CD1c-positive myeloid dendritic cell (primary cell): ENCODE measurements at regions not wholly inside any gene's neighbourhood (a gene's known extent, or its start where the extent isn't known, plus 50 kb on each side); places are given as distances from the start of the nearest gene placed in this dataset.

ENCODE experiments used
- DNase-seq: peaks from one replicate; pipeline ENCODE4 v3.0.0-alpha.2; 2016; ENCODE audit errors: extremely low spot score

- no peak for DNase-seq
Observed at GRCh38 chr2:21281791-21282514, 158.2 kb downstream of the TDRD15 start.

GRCh38 chr2:21282515-21282898, 158.7 kb downstream of the TDRD15 start:
- DNase-seq: no peak

GRCh38 chr2:21288299-21288698, 164.5 kb downstream of the TDRD15 start:
- DNase-seq: no peak

DNA sequence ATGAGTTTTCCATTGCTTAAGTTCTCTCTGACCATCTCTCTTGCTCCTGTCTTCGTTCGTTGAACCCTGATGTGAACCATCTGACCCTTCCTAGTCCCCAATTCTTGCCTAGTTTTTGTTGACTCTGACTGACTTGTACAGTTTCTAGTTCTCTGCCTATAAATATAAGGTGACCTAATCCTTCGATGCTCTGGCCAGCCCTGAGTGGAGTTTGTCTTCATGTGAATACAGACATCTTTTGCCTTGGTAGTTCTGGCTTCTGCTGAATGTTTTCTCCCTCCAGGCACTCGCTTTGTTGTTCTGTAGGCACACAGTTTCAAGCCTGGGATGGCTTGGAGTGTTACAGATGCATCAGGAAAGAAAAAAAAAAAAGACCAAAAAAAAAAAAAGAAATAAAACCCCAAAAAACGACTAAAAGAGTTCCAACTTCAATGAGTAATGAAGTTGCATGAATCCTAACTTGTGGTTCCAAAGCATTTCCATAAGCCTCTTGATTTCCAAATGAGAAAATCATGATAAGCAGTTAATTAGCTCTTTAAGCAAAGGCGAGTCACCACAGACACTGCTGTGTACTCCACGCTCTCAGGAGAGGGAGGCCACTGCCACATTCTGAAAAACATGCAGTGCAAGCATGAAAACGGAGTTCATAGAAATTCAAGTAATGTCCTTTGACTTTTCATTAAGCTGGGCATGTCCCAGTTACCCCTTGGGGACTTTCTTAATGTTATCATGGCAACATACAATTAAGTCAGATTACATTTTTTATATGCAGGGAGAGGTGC, 165.2 kb downstream of the TDRD15 start:
- DNase-seq: no peak

GRCh38 chr2:21289551-21289950, 165.8 kb downstream of the TDRD15 start:
- no peak for DNase-seq

- no peak for DNase-seq
Observed at GRCh38 chr2:21289989-21290388, 166.2 kb downstream of the TDRD15 start.

GRCh38 chr2:21291426-21291825, 167.7 kb downstream of the TDRD15 start:
- no peak for DNase-seq

DNA sequence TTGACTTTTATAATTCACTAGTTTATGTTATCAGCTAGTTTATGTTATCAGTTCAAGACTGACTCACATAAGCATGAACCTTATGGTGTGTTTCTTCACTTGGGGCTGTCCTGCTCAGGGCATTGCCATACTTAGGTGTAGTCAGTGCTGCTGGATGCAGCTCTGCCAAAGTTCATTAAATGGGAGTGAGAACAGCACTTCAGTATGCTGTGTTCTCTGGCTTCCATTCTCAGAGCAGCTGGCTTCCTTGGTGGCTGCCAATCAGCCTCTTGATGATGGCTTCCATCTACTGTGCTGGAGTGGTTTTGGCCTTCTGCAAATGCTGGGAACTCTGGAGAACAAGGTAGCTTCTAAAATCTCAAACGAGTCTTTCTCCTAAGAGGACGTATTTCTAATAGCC, 170.7 kb downstream of the TDRD15 start:
- DNase-seq: no peak

DNA sequence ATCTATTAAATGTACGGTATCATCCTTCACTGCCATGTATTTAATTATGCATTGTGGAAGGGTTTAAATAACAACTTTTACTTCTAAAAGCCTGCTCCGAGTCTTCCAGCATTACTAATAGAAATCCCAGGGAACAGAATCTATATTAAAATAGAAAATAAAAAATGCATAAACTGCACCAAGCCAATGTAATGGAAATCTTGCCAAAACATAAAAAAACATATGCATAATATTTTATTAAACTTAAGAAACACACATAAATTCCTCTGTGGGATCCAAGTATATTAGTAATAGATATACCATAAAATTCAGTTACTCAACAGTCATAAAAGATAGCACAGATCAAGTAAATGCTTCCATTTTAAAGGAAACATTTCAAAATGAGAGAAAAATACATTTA, 175.6 kb downstream of the TDRD15 start:
- no peak for DNase-seq

- no peak for DNase-seq
Observed at GRCh38 chr2:21301871-21302455, 178.2 kb downstream of the TDRD15 start.

DNA sequence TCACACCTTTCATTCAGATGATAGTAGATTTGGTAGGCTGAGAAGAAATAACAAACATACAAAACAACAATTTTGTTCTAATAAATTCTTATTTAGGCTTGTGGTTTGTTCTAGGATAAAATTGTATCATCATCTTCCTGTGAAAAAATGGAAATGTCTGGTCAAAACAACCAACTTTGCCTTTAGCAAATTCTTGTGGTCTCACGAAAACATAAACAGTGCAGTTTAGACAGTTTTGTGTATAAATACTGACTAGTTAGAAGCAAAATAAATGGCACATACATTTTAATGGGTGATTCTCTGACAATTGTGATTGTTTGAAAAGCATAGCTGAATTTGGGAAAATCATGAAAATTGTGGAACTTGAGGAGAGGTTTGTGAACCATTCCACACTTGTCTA, 180.1 kb downstream of the TDRD15 start:
- DNase-seq: no peak

GRCh38 chr2:21305581-21305980, 181.8 kb downstream of the TDRD15 start:
- no peak for DNase-seq

- DNase-seq: no peak
Observed at GRCh38 chr2:21306235-21306634, 182.5 kb downstream of the TDRD15 start.

DNA sequence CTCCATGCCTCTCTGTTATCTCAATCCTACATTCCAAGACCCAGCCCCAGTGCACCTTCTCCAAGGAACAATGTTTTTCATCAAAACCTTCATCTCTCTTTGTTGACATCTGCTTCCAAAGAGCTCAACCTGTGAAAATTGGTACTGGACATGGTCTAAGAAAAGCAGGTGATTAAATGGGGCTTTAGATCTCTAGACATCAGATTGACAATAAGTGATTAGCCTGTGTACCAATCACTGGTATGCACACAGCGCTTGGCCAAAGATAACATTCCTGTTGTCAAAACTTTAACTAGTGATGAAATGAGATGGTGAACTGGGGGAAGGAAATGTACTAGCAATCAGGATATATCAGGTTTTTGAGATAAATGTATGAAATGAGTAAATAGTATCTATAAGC, 183.3 kb downstream of the TDRD15 start:
- no peak for DNase-seq

GRCh38 chr2:21310493-21310892, 186.7 kb downstream of the TDRD15 start:
- no peak for DNase-seq

DNA sequence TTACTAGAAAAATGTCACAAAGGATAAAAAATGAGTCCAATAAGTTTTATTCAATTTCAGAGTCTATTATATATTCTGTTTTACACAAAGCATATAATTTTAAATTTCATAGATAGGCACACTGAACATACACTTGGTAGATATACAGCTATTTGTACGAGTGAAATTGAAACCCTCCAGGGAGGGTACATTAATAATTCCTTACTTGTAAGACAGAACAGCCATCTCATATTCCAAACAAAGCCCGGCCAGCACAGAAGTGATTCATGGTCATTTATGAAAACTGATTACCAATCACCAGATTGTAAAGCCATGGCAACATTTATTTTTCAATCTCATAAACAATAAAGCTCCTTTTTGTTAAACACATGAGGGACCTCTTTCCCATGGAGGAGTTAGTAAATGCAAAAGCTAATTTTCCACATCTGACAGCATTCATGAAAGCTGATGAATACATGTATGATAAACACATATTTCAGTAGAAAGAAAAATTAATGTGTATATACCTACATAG, 190.6 kb downstream of the TDRD15 start:
- DNase-seq: no peak

DNA sequence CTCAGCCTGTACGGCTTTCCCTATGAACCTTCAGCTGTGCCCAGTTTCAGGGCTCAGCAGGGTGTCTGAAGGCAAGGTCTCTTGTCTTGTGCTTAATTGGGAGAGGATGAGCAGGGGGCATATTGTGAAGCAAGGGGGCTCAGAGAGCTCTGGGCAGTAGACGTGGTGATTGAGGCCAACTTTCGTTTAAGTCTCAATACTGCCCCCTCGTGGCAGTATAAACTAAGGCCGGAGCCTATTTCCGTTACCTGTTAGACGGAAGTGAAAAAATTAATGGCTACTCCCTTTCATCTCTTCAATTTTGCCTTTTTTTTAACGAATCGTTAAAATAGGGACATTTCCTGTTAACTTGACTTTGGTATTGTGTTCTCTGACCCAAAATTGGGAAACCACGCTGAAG, 193.4 kb downstream of the TDRD15 start:
- DNase-seq: peak; percentile 76

- DNase-seq: no peak
Observed at GRCh38 chr2:21318263-21318662, 194.5 kb downstream of the TDRD15 start.

- no peak for DNase-seq
Observed at GRCh38 chr2:21326152-21326551, 202.4 kb downstream of the TDRD15 start.

GRCh38 chr2:21328177-21328576, 204.4 kb downstream of the TDRD15 start:
- DNase-seq: no peak

DNA sequence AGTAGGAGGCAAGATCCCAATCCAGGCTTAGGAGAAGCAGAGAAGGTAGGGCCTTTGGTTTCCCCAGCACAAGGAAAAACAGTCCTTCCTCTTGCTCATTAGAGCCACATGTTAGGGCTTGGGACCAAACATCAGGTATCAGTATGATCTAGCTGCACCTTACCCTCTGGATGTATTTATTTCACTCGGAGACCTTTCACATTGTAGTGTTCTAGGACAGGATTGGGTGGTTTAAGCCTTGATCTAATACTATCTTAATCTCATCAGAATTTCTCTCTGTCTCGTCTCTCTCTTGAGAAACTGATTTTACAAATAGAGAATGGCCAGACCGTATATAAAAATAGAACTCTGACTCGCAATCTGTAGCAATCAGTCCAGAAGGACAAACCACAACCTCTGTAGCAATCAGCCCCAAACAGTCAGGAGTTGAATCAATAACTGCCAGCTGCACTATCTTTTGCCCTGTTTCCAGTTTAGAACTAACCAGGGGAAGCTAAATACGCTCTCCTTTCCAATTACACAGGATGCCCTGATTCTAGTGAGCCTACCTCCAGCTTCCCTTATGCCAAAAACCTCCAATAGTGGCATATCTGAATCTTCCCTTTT, 207.1 kb downstream of the TDRD15 start:
- peak; percentile 12 for DNase-seq

DNA sequence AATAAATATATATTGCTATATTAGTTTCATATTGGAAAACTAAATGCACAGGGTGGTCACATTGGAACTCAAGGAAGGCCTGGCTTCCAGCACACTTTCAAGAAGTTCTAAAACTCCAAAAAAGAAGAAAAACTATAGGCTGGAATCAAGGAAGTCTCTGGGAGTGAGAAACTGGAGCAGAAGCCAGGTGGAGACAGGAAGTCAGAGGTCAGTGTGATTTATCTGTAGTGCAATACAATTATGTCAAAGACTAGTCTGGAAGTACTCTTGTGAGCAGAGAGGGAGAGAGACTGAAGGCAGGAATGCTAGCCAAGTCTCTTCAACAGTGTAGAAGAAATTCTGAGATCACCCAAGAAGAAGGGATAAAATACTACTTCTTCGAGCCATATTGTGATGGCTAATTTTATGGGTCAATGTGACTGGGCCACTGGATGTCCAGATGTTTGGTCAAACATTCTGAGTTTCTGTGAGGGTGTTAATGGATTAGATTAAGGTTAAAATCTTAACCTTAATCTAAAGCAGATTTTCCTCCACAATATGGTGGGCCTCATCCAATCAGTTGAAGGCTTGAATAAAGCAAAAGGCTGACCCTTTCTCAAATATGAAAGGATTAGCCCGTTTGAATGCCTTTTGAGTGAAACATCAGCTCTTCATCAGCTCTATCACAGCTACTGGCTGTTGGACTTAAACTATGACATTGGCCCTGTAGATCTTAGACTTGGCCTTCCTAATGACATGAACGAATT, 208.0 kb downstream of the TDRD15 start:
- DNase-seq: no peak
